Stimulated activated CD4-positive, alpha-beta T cell treated with anti-CD3 and anti-CD28 coated beads, Interleukin-12 subunit alpha, Interleukin-12 subunit beta, amount 100 ng/mL, for 4 hours (primary cell): ENCODE measurements at regions not wholly inside any gene's neighbourhood (a gene's known extent, or its start where the extent isn't known, plus 50 kb on each side); places are given as distances from the start of the nearest gene placed in this dataset.

Experiments used
- DNase-seq: peaks from one replicate; pipeline ENCODE4 v3.0.0-alpha.2; 2020

GRCh38 chr2:7961550-7961949 is 720.3 kb upstream of the ID2 start:
- no peak for DNase-seq

- no peak for DNase-seq
These were observed 719.7 kb upstream of the ID2 start for GRCh38 chr2:7962161-7962560.

GRCh38 chr2:7963787-7964186 is 718.1 kb upstream of the ID2 start:
- DNase-seq: no peak

- DNase-seq: no peak
These were observed 715.8 kb upstream of the ID2 start for GRCh38 chr2:7966032-7966431.

GRCh38 chr2:7967707-7968405 is 714.0 kb upstream of the ID2 start:
- no peak for DNase-seq

GRCh38 chr2:7969756-7970515 is 711.9 kb upstream of the ID2 start:
- DNase-seq: no peak

GRCh38 chr2:7971248-7971647 is 710.6 kb upstream of the ID2 start:
- DNase-seq: no peak

- no peak for DNase-seq
These were observed 710.0 kb upstream of the ID2 start for GRCh38 chr2:7971841-7972240.

GRCh38 chr2:7972670-7973069 is 709.2 kb upstream of the ID2 start:
- no peak for DNase-seq

GRCh38 chr2:7973801-7974480 is 707.9 kb upstream of the ID2 start:
- no peak for DNase-seq

- DNase-seq: no peak
These were observed 706.9 kb upstream of the ID2 start for GRCh38 chr2:7974936-7975335.

GRCh38 chr2:7976206-7976605 is 705.6 kb upstream of the ID2 start:
- DNase-seq: no peak

- DNase-seq: no peak
These were observed 703.9 kb upstream of the ID2 start for GRCh38 chr2:7977981-7978380.

- no peak for DNase-seq
These were observed 699.8 kb upstream of the ID2 start for GRCh38 chr2:7982054-7982453.

- no peak for DNase-seq
These were observed 698.4 kb upstream of the ID2 start for GRCh38 chr2:7983451-7983850.

- DNase-seq: no peak
These were observed 697.9 kb upstream of the ID2 start for GRCh38 chr2:7983912-7984311.

GRCh38 chr2:7984693-7985353 is 697.0 kb upstream of the ID2 start:
- no peak for DNase-seq

GRCh38 chr2:7986431-7986830 is 695.4 kb upstream of the ID2 start:
- DNase-seq: no peak

- no peak for DNase-seq
These were observed 693.9 kb upstream of the ID2 start for GRCh38 chr2:7987992-7988391.

- no peak for DNase-seq
These were observed 693.4 kb upstream of the ID2 start for GRCh38 chr2:7988440-7988839.

- DNase-seq: no peak
These were observed 692.0 kb upstream of the ID2 start for GRCh38 chr2:7989823-7990222.

- DNase-seq: no peak
These were observed 688.9 kb upstream of the ID2 start for GRCh38 chr2:7992612-7993602.
